Keratinocyte (primary cell): ENCODE measurements at regions not wholly inside any gene's neighbourhood (a gene's known extent, or its start where the extent isn't known, plus 50 kb on each side); places are given as distances from the start of the nearest gene placed in this dataset.
"Not testable (repeated sequence)": the region's sequence is repeated elsewhere in the genome, so short reads cannot be mapped to it uniquely, and the experiment has no call there.

Experiments
- CTCF ChIP-seq, 3 experiments: IDR thresholded peaks in 1 of 3; conservative IDR thresholded peaks in 1 of 3; optimal IDR thresholded peaks in 1 of 3; 2 replicates in 2 of 3; 3 replicates in 1 of 3; pipeline versions ENCODE3 to v1.5.1; 2011; ENCODE audit warnings: low read length in 3 of 3, mild to moderate bottlenecking in 3 of 3, moderate library complexity in 2 of 3, control low read depth in 1 of 3, inconsistent platforms in 1 of 3; ENCODE audit not compliant: insufficient read depth in 2 of 3; ENCODE audit errors: extremely low read depth in 1 of 3
- EZH2 ChIP-seq: IDR thresholded peaks from one replicate; pipeline ENCODE4 v1.6.1; 2012; ENCODE audit warnings: inconsistent platforms, mild to moderate bottlenecking, low read length, moderate library complexity

GRCh38 chr1:800397-800796 lies 113.9 kb upstream of the OR4F16 start:
- not testable (repeated sequence) for TF ChIP-seq CTCF (optimal IDR thresholded peaks at IDR 0.05 in 1 of 3, IDR thresholded peaks at IDR 0.05 in 1 of 3, conservative IDR thresholded peaks at IDR 0.05 in 1 of 3; ENCODE audit: extremely low read depth in 1 of 3, insufficient read depth in 2 of 3, low read length in 3 of 3); EZH2
